Activated naive CD4-positive, alpha-beta T cell treated with anti-CD3 and anti-CD28 coated beads for 36 hours (primary cell): ENCODE measurements at regions not wholly inside any gene's neighbourhood (a gene's known extent, or its start where the extent isn't known, plus 50 kb on each side); places are given as distances from the start of the nearest gene placed in this dataset.

Experiments used
- CTCF ChIA-PET: fragments of 350-600 bp; sonication (Branson Sonifier 250); formaldehyde crosslinking; loops from one replicate; lab custom pipeline; 2021; ENCODE audit warnings: antibody characterized with exemption; lab: Charles Lee
- DNase-seq: peaks from one replicate; pipeline ENCODE4 v3.0.0-alpha.2; 2020
- H3K27ac Mint-ChIP-seq: one replicate; pipeline ENCODE4 v1.8.0; 2021; ENCODE audit warnings: mild to moderate bottlenecking, mixed read lengths
- H3K27me3 Mint-ChIP-seq: one replicate; pipeline ENCODE4 v1.8.0; 2021; ENCODE audit warnings: low read depth, mixed read lengths
- H3K36me3 Mint-ChIP-seq: one replicate; pipeline ENCODE4 v1.8.0; 2021; ENCODE audit warnings: low read depth, mixed read lengths
- H3K4me1 Mint-ChIP-seq: one replicate; pipeline ENCODE4 v1.8.0; 2021; ENCODE audit warnings: low read depth, mixed read lengths
- H3K4me3 Mint-ChIP-seq: one replicate; pipeline ENCODE4 v1.8.0; 2021; ENCODE audit warnings: mild to moderate bottlenecking, moderate library complexity, mixed read lengths
- H3K9me3 Mint-ChIP-seq: one replicate; pipeline ENCODE4 v1.8.0; 2021; ENCODE audit warnings: mixed read lengths
- intact Hi-C: fragments of 100-400 bp; cut with micrococcal nuclease; formaldehyde crosslinking; loops from one replicate; pipeline ENCODE4 v1.15.1; 2023

GRCh38 chr3:43159876-43160255, 54.0 kb upstream of the POMGNT2 start:
- Mint-ChIP-seq H3K9me3 (no peaks in the 10 kb centered on the region), H3K27ac (no peak overlapping the region), H3K4me3 (no peak overlapping the region), H3K36me3 (no peaks in the 10 kb centered on the region), H3K4me1 (peaks cover 28% of the 10 kb centered on the region), H3K27me3 (no peaks in the 10 kb centered on the region)
- no peak for DNase-seq
- CTCF ChIA-PET, result no interaction called here
- intact Hi-C loops, result loop anchor here (5.0 kb wide), 2 partner anchors 198 to 532 kb away; partner anchors contain the start of gene ABHD5

- Mint-ChIP-seq H3K36me3 (no peaks in the 10 kb centered on the region), H3K4me1 (peaks cover 32% of the 10 kb centered on the region), H3K4me3 (no peak overlapping the region), H3K9me3 (no peaks in the 10 kb centered on the region), H3K27me3 (no peaks in the 10 kb centered on the region), H3K27ac (no peak overlapping the region)
- no peak for DNase-seq
- CTCF ChIA-PET, result no interaction called here
- intact Hi-C loops, result no loop called here
These were observed 53.4 kb upstream of the POMGNT2 start for GRCh38 chr3:43159131-43159875.

GRCh38 chr3:43156812-43157455, 51.1 kb upstream of the POMGNT2 start:
- intact Hi-C loops, result no loop called here
- H3K4me3 Mint-ChIP-seq, result no peak overlapping the region
- no peaks in the 10 kb centered on the region for H3K36me3 Mint-ChIP-seq

GRCh38 chr3:43155464-43156121, 49.7 kb upstream of the POMGNT2 start:
- DNase-seq, result no peak
- Mint-ChIP-seq H3K4me1 (peaks cover 14% of the 10 kb centered on the region), H3K27ac (no peak overlapping the region), H3K36me3 (no peaks in the 10 kb centered on the region), H3K4me3 (no peak overlapping the region), H3K9me3 (no peaks in the 10 kb centered on the region), H3K27me3 (no peaks in the 10 kb centered on the region)
- CTCF ChIA-PET, result interaction anchor here (0.8 kb wide), 1 partner anchor 194 kb away, joined by 5 read pairs; no protein-coding TSS in a partner anchor
- intact Hi-C loops, result no loop called here

More at GRCh38 chr3:43156812-43157455, 51.1 kb upstream of the POMGNT2 start:
- no peak overlapping the region for H3K27ac Mint-ChIP-seq
- no peak for DNase-seq
- H3K9me3 Mint-ChIP-seq, result no peaks in the 10 kb centered on the region
- H3K4me1 Mint-ChIP-seq, result peaks cover 14% of the 10 kb centered on the region
- H3K27me3 Mint-ChIP-seq, result no peaks in the 10 kb centered on the region
- CTCF ChIA-PET, result no interaction called here
